Fibroblast of skin of right quadriceps (primary cell): ENCODE measurements at regions not wholly inside any gene's neighbourhood (a gene's known extent, or its start where the extent isn't known, plus 50 kb on each side); places are given as distances from the start of the nearest gene placed in this dataset.
"Not testable (repeated sequence)": the region's sequence is repeated elsewhere in the genome, so short reads cannot be mapped to it uniquely, and the experiment has no call there.

ENCODE experiments used
- DNase-seq: peaks from one replicate; pipeline ENCODE4 v3.0.0-alpha.2; 2013

GRCh38 chr2:82257796-82258555 is 1953.4 kb upstream of the LRRTM1 start:
- DNase-seq: no peak

- no peak for DNase-seq
Observed at GRCh38 chr2:82256983-82257632, 1952.6 kb upstream of the LRRTM1 start.

- no peak for DNase-seq
Observed at GRCh38 chr2:82256288-82256687, 1951.7 kb upstream of the LRRTM1 start.

GRCh38 chr2:82254728-82255127 is 1950.2 kb upstream of the LRRTM1 start:
- no peak for DNase-seq

- no peak for DNase-seq
Observed at GRCh38 chr2:82246220-82246775, 1941.7 kb upstream of the LRRTM1 start.

GRCh38 chr2:82239176-82239575 is 1934.6 kb upstream of the LRRTM1 start:
- DNase-seq: no peak

GRCh38 chr2:82237994-82238662 is 1933.6 kb upstream of the LRRTM1 start:
- no peak for DNase-seq

- no peak for DNase-seq
Observed at GRCh38 chr2:82234283-82234874, 1929.8 kb upstream of the LRRTM1 start.

- DNase-seq: no peak
Observed at GRCh38 chr2:82233806-82234205, 1929.3 kb upstream of the LRRTM1 start.

- no peak for DNase-seq
Observed at GRCh38 chr2:82230406-82230805, 1925.9 kb upstream of the LRRTM1 start.

- DNase-seq: no peak
Observed at GRCh38 chr2:82226441-82226840, 1921.9 kb upstream of the LRRTM1 start.

GRCh38 chr2:82224301-82224940 is 1919.9 kb upstream of the LRRTM1 start:
- no peak for DNase-seq

- no peak for DNase-seq
Observed at GRCh38 chr2:82215212-82215611, 1910.7 kb upstream of the LRRTM1 start.

GRCh38 chr2:82199493-82199852 is 1894.9 kb upstream of the LRRTM1 start:
- DNase-seq: no peak

- DNase-seq: no peak
Observed at GRCh38 chr2:82198809-82199492, 1894.4 kb upstream of the LRRTM1 start.

- DNase-seq: no peak
Observed at GRCh38 chr2:82182270-82182669, 1877.7 kb upstream of the LRRTM1 start.

- not testable (repeated sequence) for DNase-seq
Observed at GRCh38 chr2:82175210-82175609, 1870.7 kb upstream of the LRRTM1 start.

- DNase-seq: no peak
Observed at GRCh38 chr2:82172483-82172882, 1867.9 kb upstream of the LRRTM1 start.

GRCh38 chr2:82169379-82169778 is 1864.8 kb upstream of the LRRTM1 start:
- DNase-seq: no peak

- DNase-seq: no peak
Observed at GRCh38 chr2:82165377-82165776, 1860.8 kb upstream of the LRRTM1 start.

- DNase-seq: no peak
Observed at GRCh38 chr2:82158150-82158549, 1853.6 kb upstream of the LRRTM1 start.

- DNase-seq: no peak
Observed at GRCh38 chr2:82155469-82155868, 1850.9 kb upstream of the LRRTM1 start.
